ENCODE measurements at regions not wholly inside any gene's neighbourhood (a gene's known extent, or its start where the extent isn't known, plus 50 kb on each side); places are given as distances from the start of the nearest gene placed in this dataset.
A peak's percentile ranks its signal among the peaks of the same experiment; 100 is the strongest.

- ATAC-seq, result peak; percentile 76
- no peaks in the 10 kb centered on the region for H3K79me2 ChIP-seq (ENCODE audit: insufficient read depth, low read length)
- peak; percentile 49 for FAIRE-seq
- H3K27ac ChIP-seq (ENCODE audit: extremely low read length, insufficient read depth, low read length), result no peak overlapping the region
- CTCF ChIA-PET (ENCODE audit: low intra/inter-chr PET ratio, low total read pairs), result interaction anchor here (2.3 kb wide), 1 partner anchor 381 kb away, joined by 9 read pairs; no protein-coding TSS in a partner anchor
- H3K4me1 ChIP-seq (ENCODE audit: insufficient read depth, low read length), result 0 out of 2 replicates have a peak, but pooled peaks cover 5% of the 10 kb centered on the region
- H3K27me3 ChIP-seq (ENCODE audit: control insufficient read depth in 1 of 2, insufficient read depth in 2 of 2, low read length in 2 of 2), result peaks cover 23 to 80% of the 10 kb centered on the region in 2 experiments
- H3K4me2 ChIP-seq (ENCODE audit: low read depth, low read length), result no peak overlapping the region
- intact Hi-C loops (cut with micrococcal nuclease; ENCODE audit: unreplicated experiment) (no loop called here), in situ Hi-C loops (cut with HindIII; ENCODE audit: extremely low pct_ligation_motif_present, low pct_unique_long_range_greater_than_20kb) (loop anchor here (5.0 to 10.0 kb wide), 2 partner anchors 380 to 742 kb away; no protein-coding TSS in a partner anchor)
- no TSS peak for BruUV-seq (replicated peaks)
- H3K9me3 ChIP-seq (ENCODE audit: low read length), result no peaks in the 10 kb centered on the region
- 34% methylated on average over 25 of the region's 26 CpGs for WGBS (ENCODE audit: low lambda C conversion rate)
- POLR2A ChIA-PET, result no interaction called here
- H3K9ac ChIP-seq (ENCODE audit: insufficient read depth, low read depth, low read length), result no peak overlapping the region
- DNase-seq (ENCODE audit: low spot score), result peak; percentile 52
- H4K20me1 ChIP-seq (ENCODE audit: insufficient read depth, low read length), result peaks cover 9% of the 10 kb centered on the region; the same call in 1 of the 2 replicates
- no peak overlapping the region for H2AFZ ChIP-seq (ENCODE audit: low read length)
- H3K36me3 ChIP-seq (replicated peaks in 1 of 2; ENCODE audit: control insufficient read depth in 1 of 2, insufficient read depth in 2 of 2, low read length in 2 of 2), result no peaks in the 10 kb centered on the region
- H3K4me3 ChIP-seq (replicated peaks in 1 of 3; ENCODE audit: insufficient read depth in 1 of 3, low read depth in 2 of 3, low read length in 3 of 3), result no peak overlapping the region
- TF ChIP-seq MED8 (CRISPR knock-in tag; IDR thresholded peaks at IDR 0.05; ENCODE audit: insufficient replicate concordance), result no peak
- no peak for TF ChIP-seq ZMYM3 (CRISPR knock-in tag; IDR thresholded peaks at IDR 0.05)
- TF ChIP-seq ZNF367 (CRISPR knock-in tag; IDR thresholded peaks at IDR 0.05; ENCODE audit: borderline replicate concordance), result no peak
- no peak for TF ChIP-seq PLRG1 (conservative IDR thresholded peaks at IDR 0.05)
- no peak for TF ChIP-seq ZNF572 (CRISPR knock-in tag; IDR thresholded peaks at IDR 0.05)
- TF ChIP-seq ZNF205 (CRISPR knock-in tag; IDR thresholded peaks at IDR 0.05), result no peak
- no peak for TF ChIP-seq ZNF644 (CRISPR knock-in tag; IDR thresholded peaks at IDR 0.05; ENCODE audit: low read depth)
- TF ChIP-seq ZNF335 (CRISPR knock-in tag; IDR thresholded peaks at IDR 0.05), result no peak
- TF ChIP-seq ZNF142 (CRISPR knock-in tag; IDR thresholded peaks at IDR 0.05), result no peak
- no peak for TF ChIP-seq TAF15 (IDR thresholded peaks at IDR 0.05; ENCODE audit: low read depth, low read length, poor library complexity, severe bottlenecking)
- no peak for TF ChIP-seq HNRNPUL1 (IDR thresholded peaks at IDR 0.05; ENCODE audit: low read depth, low read length)
- TF ChIP-seq ZNF282 (IDR thresholded peaks at IDR 0.05; ENCODE audit: partially characterized antibody), result no peak
- TF ChIP-seq ZFYVE20 (CRISPR knock-in tag; IDR thresholded peaks at IDR 0.05; ENCODE audit: borderline replicate concordance, low read depth), result no peak
- no peak for TF ChIP-seq HCFC1 (IDR thresholded peaks at IDR 0.05; ENCODE audit: low read depth, low read length)
- TF ChIP-seq ZNF24 (IDR thresholded peaks at IDR 0.05), result no peak
- TF ChIP-seq EZH2 (conservative IDR thresholded peaks at IDR 0.05; ENCODE audit: low read depth, low read length), result 0 out of 2 replicates have a peak, but pooled peaks have one; percentile 36
- TF ChIP-seq XRCC5 (optimal IDR thresholded peaks at IDR 0.05; ENCODE audit: low read length), result peak; percentile 95
- TF ChIP-seq ZNF33B (CRISPR knock-in tag; IDR thresholded peaks at IDR 0.05), result no peak
- no peak for TF ChIP-seq UBTF (CRISPR knock-in tag; IDR thresholded peaks at IDR 0.05)
These were observed 208.0 kb downstream of the TFCP2L1 start for GRCh38 chr2:121076885-121077549.

All from HepG2 (cell line).